Activated B cell treated with CpG ODN at 0.5 μM for 24 hours (primary cell): ENCODE measurements at regions not wholly inside any gene's neighbourhood (a gene's known extent, or its start where the extent isn't known, plus 50 kb on each side); places are given as distances from the start of the nearest gene placed in this dataset.

Experiments
- ATAC-seq: fragments of 200-7000 bp; cut with Tn5 transposase; one replicate; pipeline ENCODE4 v1.10.0; 2021; ENCODE audit warnings: low read depth, mild to moderate bottlenecking, moderate library complexity
- CTCF ChIA-PET: fragments of 350-600 bp; sonication (Branson Sonifier 250); formaldehyde crosslinking; loops from one replicate; lab custom pipeline; 2021; ENCODE audit warnings: antibody characterized with exemption; lab: Charles Lee
- POLR2A ChIA-PET: fragments of 350-600 bp; sonication (Branson Sonifier 250); formaldehyde crosslinking; loops from one replicate; lab custom pipeline; 2021; ENCODE audit warnings: antibody characterized with exemption; lab: Charles Lee
- DNase-seq: peaks from one replicate; pipeline ENCODE4 v3.0.0; 2022
- H3K27ac Mint-ChIP-seq: one replicate; pipeline ENCODE4 v1.8.0; 2020; ENCODE audit warnings: mixed read lengths
- H3K27me3 Mint-ChIP-seq: one replicate; pipeline ENCODE4 v1.8.0; 2021; ENCODE audit warnings: mixed read lengths
- H3K36me3 Mint-ChIP-seq: one replicate; pipeline ENCODE4 v1.8.0; 2021; ENCODE audit warnings: low read depth, mixed read lengths
- H3K4me1 Mint-ChIP-seq: one replicate; pipeline ENCODE4 v1.8.0; 2021; ENCODE audit warnings: mixed read lengths
- H3K4me3 Mint-ChIP-seq: one replicate; pipeline ENCODE4 v1.8.0; 2020; ENCODE audit warnings: mild to moderate bottlenecking, mixed read lengths
- H3K9me3 Mint-ChIP-seq: one replicate; pipeline ENCODE4 v1.8.0; 2020; ENCODE audit warnings: mixed read lengths
- intact Hi-C: fragments of 100-400 bp; cut with micrococcal nuclease; formaldehyde crosslinking; loops from one replicate; pipeline ENCODE4 v1.15.1; 2024
- TF ChIP-seq, protein P1 (sequence below): fragments of 200-600 bp; IDR thresholded peaks from one replicate; pipeline ENCODE4 v1.8.0; 2022; ENCODE audit warnings: antibody characterized with exemption, mild to moderate bottlenecking

DNA sequence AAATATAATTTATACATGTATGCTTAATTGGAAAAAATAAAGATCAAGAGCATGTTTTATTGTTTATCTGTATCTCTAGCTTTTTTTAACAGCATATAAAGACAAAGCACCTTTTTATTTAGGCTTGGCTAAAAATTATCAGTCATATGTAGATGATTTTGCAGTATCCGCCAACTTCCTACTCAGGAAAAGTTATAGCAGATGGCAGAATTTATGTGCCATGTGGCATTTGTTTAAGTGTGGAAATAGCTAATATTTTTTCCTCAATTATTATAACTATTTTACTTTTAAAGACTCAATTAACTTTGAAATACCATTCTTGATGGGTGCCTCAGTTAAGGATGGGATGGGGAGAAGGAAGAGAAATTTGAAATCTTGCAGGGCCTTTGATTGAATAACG is 762.1 kb upstream of the RBFOX1 start:
- no peak overlapping the region for H3K4me3 Mint-ChIP-seq
- CTCF ChIA-PET = no interaction called here
- intact Hi-C loops = no loop called here
- POLR2A ChIA-PET = no interaction called here
- H3K4me1 Mint-ChIP-seq = no peaks in the 10 kb centered on the region
- no peak overlapping the region for H3K27ac Mint-ChIP-seq
- TF ChIP-seq, protein P1, sequence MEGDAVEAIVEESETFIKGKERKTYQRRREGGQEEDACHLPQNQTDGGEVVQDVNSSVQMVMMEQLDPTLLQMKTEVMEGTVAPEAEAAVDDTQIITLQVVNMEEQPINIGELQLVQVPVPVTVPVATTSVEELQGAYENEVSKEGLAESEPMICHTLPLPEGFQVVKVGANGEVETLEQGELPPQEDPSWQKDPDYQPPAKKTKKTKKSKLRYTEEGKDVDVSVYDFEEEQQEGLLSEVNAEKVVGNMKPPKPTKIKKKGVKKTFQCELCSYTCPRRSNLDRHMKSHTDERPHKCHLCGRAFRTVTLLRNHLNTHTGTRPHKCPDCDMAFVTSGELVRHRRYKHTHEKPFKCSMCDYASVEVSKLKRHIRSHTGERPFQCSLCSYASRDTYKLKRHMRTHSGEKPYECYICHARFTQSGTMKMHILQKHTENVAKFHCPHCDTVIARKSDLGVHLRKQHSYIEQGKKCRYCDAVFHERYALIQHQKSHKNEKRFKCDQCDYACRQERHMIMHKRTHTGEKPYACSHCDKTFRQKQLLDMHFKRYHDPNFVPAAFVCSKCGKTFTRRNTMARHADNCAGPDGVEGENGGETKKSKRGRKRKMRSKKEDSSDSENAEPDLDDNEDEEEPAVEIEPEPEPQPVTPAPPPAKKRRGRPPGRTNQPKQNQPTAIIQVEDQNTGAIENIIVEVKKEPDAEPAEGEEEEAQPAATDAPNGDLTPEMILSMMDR = no peak
- ATAC-seq = no peak
- H3K36me3 Mint-ChIP-seq = no peaks in the 10 kb centered on the region
- H3K27me3 Mint-ChIP-seq = no peaks in the 10 kb centered on the region
- no peaks in the 10 kb centered on the region for H3K9me3 Mint-ChIP-seq
- DNase-seq = no peak

- H3K4me1 Mint-ChIP-seq = no peaks in the 10 kb centered on the region
- ChIA-PET CTCF (no interaction called here), POLR2A (no interaction called here)
- no peaks in the 10 kb centered on the region for H3K36me3 Mint-ChIP-seq
- DNase-seq (no peak), ATAC-seq (no peak)
- no peak overlapping the region for H3K27ac Mint-ChIP-seq
- TF ChIP-seq, protein P1 = no peak
- intact Hi-C loops = no loop called here
- H3K27me3 Mint-ChIP-seq = no peaks in the 10 kb centered on the region
- H3K9me3 Mint-ChIP-seq = peaks cover 5% of the 10 kb centered on the region
- no peak overlapping the region for H3K4me3 Mint-ChIP-seq
These were observed 769.7 kb upstream of the RBFOX1 start for GRCh38 chr16:6562986-6563385.

DNA sequence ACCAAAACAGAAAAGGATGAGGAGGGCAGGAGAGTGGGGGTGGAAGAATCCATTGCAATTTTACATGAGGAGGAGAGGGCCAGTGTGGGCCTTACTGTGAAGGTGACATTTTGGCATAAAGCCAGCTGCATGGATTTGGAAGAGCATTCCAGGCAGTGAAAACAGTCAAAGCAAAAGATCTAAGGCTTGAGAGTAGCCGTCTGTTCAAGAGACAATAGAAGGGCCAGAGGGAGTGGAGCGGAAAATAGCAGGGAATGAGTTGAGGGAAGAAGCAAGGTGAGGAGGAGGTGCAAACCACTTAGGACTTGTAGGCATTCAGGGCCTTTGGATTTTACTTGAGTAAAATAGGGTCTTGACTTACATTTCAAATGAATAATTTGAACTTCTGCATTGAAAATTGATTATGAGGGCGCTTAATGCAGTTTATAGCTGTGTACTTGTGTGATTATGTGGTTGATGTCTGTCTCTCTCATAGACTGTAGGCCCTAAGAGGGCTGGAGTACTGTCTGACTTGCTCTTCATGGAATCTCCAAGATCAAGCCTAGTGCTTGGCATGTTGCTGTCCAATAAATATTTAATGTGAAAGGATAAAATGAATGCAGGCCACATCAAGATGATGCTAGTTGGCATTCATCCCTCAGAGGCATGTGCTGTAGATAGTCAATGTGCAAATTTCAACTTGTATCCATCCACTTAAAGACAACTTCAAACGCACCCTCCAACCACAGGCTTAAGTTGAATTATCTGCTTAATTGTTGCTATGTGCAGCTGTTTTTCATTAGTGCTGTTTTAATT is 772.1 kb upstream of the RBFOX1 start:
- DNase-seq = no peak
- H3K9me3 Mint-ChIP-seq = peaks cover 5% of the 10 kb centered on the region
- H3K27ac Mint-ChIP-seq = no peak overlapping the region
- POLR2A ChIA-PET = no interaction called here
- H3K4me1 Mint-ChIP-seq = no peaks in the 10 kb centered on the region
- TF ChIP-seq, protein P1 = no peak
- no peak for ATAC-seq
- intact Hi-C loops = no loop called here
- CTCF ChIA-PET = no interaction called here
- no peak overlapping the region for H3K4me3 Mint-ChIP-seq
- H3K36me3 Mint-ChIP-seq = no peaks in the 10 kb centered on the region
- no peaks in the 10 kb centered on the region for H3K27me3 Mint-ChIP-seq

DNA sequence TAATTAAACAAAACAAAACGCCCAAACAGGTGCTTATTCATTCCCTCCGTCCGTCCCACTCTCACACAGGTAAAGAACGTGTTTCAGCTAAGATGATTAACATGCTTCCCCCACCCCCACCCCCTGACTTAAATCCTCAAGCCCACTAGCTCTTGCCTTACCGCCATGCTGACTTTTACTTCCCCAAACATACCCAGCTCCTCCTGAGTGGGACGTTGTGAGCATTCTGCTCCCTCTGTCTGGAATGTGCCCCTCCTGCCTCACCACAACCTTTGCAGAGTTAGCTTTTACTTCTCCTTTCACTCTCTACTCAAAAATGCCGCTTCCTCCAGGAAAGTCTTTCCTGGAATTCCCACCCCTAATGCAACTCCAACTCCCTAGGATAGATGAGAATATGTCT is 774.0 kb upstream of the RBFOX1 start:
- CTCF ChIA-PET = no interaction called here
- TF ChIP-seq, protein P1 = no peak
- Mint-ChIP-seq H3K27me3 (no peaks in the 10 kb centered on the region), H3K36me3 (no peaks in the 10 kb centered on the region), H3K9me3 (no peaks in the 10 kb centered on the region), H3K27ac (no peak overlapping the region), H3K4me1 (no peaks in the 10 kb centered on the region), H3K4me3 (no peak overlapping the region)
- intact Hi-C loops = no loop called here
- no peak for ATAC-seq
- DNase-seq = no peak
- POLR2A ChIA-PET = no interaction called here

- DNase-seq (no peak), ATAC-seq (no peak)
- ChIA-PET POLR2A (no interaction called here), CTCF (no interaction called here)
- H3K9me3 Mint-ChIP-seq = no peaks in the 10 kb centered on the region
- no peaks in the 10 kb centered on the region for H3K36me3 Mint-ChIP-seq
- H3K27me3 Mint-ChIP-seq = no peaks in the 10 kb centered on the region
- intact Hi-C loops = no loop called here
- H3K4me3 Mint-ChIP-seq = no peak overlapping the region
- no peak overlapping the region for H3K27ac Mint-ChIP-seq
- TF ChIP-seq, protein P1 = no peak
- H3K4me1 Mint-ChIP-seq = no peaks in the 10 kb centered on the region
These were observed 774.5 kb upstream of the RBFOX1 start for GRCh38 chr16:6558126-6558525.
